HepG2 (cell line): ENCODE measurements at regions not wholly inside any gene's neighbourhood (a gene's known extent, or its start where the extent isn't known, plus 50 kb on each side); places are given as distances from the start of the nearest gene placed in this dataset.

Experiments
- ATAC-seq: fragments of 200-7000 bp; cut with Tn5 transposase; 3 replicates; pipeline ENCODE4 v1.9.1; 2020; ENCODE audit warnings: mild to moderate bottlenecking, moderate library complexity
- BruUV-seq: library from RNA; stranded (reverse); fragments of 400-500 nt; replicated peaks from 2 replicates; lab custom pipeline; 2021; lab: Mats Ljungman, UMichigan
- CTCF ChIA-PET: fragments of 300-600 bp; formaldehyde crosslinking; extraction: SDS; loops from one replicate; lab custom pipeline; 2021; ENCODE audit warnings: low total read pairs, inconsistent platforms, low intra/inter-chr PET ratio; lab: Yijun Ruan, JAX
- POLR2A ChIA-PET: fragments of 350-600 bp; sonication (Branson Sonifier 250); formaldehyde crosslinking; loops from one replicate; lab custom pipeline; 2020; ENCODE audit warnings: antibody characterized with exemption, inconsistent platforms; lab: Yijun Ruan, JAX
- DNase-seq: peaks from one replicate; pipeline ENCODE4 v3.0.0-alpha.2; 2015; ENCODE audit warnings: low spot score
- FAIRE-seq: peaks from 3 replicates; lab custom pipeline; 2011; peaks lifted over from hg19 to GRCh38; lab: Jason Lieb, UNC
- H2AFZ ChIP-seq: one replicate; pipeline ENCODE4 v1.6.1; 2011; ENCODE audit warnings: low read length, inconsistent platforms
- H3K27ac ChIP-seq: fragments of 300-600 bp; 3 replicates; pipeline ENCODE4 v1.8.0; 2011; ENCODE audit warnings: mixed run types, mild to moderate bottlenecking, mixed read lengths, low read length, inconsistent platforms; ENCODE audit not compliant: insufficient read depth; ENCODE audit errors: extremely low read length
- H3K27me3 ChIP-seq, 2 experiments: fragments of 200-600 bp in 1 of 2; 2 replicates in 1 of 2; 3 replicates in 1 of 2; pipeline versions ENCODE4 v1.6.0 to v1.8.0; 2011; ENCODE audit warnings: low read length in 2 of 2, mild to moderate bottlenecking in 2 of 2, moderate library complexity in 2 of 2, inconsistent platforms in 1 of 2; ENCODE audit not compliant: insufficient read depth in 2 of 2, control insufficient read depth in 1 of 2
- H3K36me3 ChIP-seq, 2 experiments: fragments of 200-600 bp in 1 of 2; replicated peaks in 1 of 2; 2 replicates in 1 of 2; 3 replicates in 1 of 2; pipeline versions ENCODE4 v1.5.1 to v1.8.0; 2011; ENCODE audit warnings: low read length in 2 of 2, inconsistent platforms in 1 of 2; ENCODE audit not compliant: insufficient read depth in 2 of 2, control insufficient read depth in 1 of 2
- H3K4me1 ChIP-seq: 2 replicates; pipeline ENCODE4 v1.5.1; 2012; ENCODE audit warnings: low read length, inconsistent platforms; ENCODE audit not compliant: insufficient read depth
- H3K4me2 ChIP-seq: 2 replicates; pipeline ENCODE4 v1.6.0; 2011; ENCODE audit warnings: low read depth, low read length, inconsistent platforms
- H3K4me3 ChIP-seq, 3 experiments: fragments of 200-600 bp in 1 of 3; sonication (generic), shearing (Covaris generic) in 1 of 3; replicated peaks in 1 of 3; 2 replicates each; pipeline ENCODE4 v1.5.1; 2011 to 2016; ENCODE audit warnings: low read length in 3 of 3, inconsistent platforms in 2 of 3, low read depth in 2 of 3, mild to moderate bottlenecking in 2 of 3, control low read depth in 1 of 3, mixed read lengths in 1 of 3; ENCODE audit not compliant: insufficient read depth in 1 of 3
- H3K79me2 ChIP-seq: one replicate; pipeline ENCODE4 v1.6.1; 2011; ENCODE audit warnings: low read length, inconsistent platforms; ENCODE audit not compliant: insufficient read depth
- H3K9ac ChIP-seq: 2 replicates; pipeline ENCODE4 v1.6.0; 2011; ENCODE audit warnings: mild to moderate bottlenecking, low read depth, low read length, inconsistent platforms; ENCODE audit not compliant: insufficient read depth
- H3K9me3 ChIP-seq: 2 replicates; pipeline ENCODE4 v1.5.1; 2012; ENCODE audit warnings: mild to moderate bottlenecking, low read length
- H4K20me1 ChIP-seq: 2 replicates; pipeline ENCODE4 v1.6.0; 2011; ENCODE audit warnings: inconsistent platforms, mild to moderate bottlenecking, low read length, moderate library complexity; ENCODE audit not compliant: insufficient read depth
- CHD2 ChIP-seq: IDR thresholded peaks from 2 replicates; pipeline ENCODE4 v1.6.1; 2011; ENCODE audit warnings: low read depth, low read length, improper control_type of control experiment
- GABPB1 ChIP-seq: IDR thresholded peaks from 2 replicates; pipeline ENCODE4 v1.6.1; 2016; ENCODE audit warnings: mild to moderate bottlenecking, missing genetic modification reagents, moderate library complexity, missing compliant biosample characterization
- HNF1B ChIP-seq: sonication (generic); formaldehyde crosslinking; IDR thresholded peaks from 2 replicates; pipeline ENCODE4 v1.5.1; 2020; ENCODE audit warnings: mild to moderate bottlenecking, moderate library complexity, missing genetic modification reagents
- JARID2 ChIP-seq: sonication (generic); formaldehyde crosslinking; IDR thresholded peaks from 2 replicates; pipeline ENCODE4 v1.8.1; 2023; ENCODE audit warnings: missing genetic modification reagents, inconsistent platforms; ENCODE audit not compliant: insufficient replicate concordance
- PTBP1 ChIP-seq: fragments of 200-400 bp; formaldehyde crosslinking; IDR thresholded peaks from 2 replicates; pipeline ENCODE4 v1.6.1; 2018; ENCODE audit warnings: low read length, low read depth; ENCODE audit not compliant: poor library complexity, severe bottlenecking
- SNAPC4 ChIP-seq: sonication (generic); formaldehyde crosslinking; IDR thresholded peaks from 2 replicates; pipeline ENCODE4 v1.4.0; 2020; ENCODE audit warnings: mild to moderate bottlenecking, missing genetic modification reagents
- SRSF9 ChIP-seq: fragments of 200-400 bp; formaldehyde crosslinking; IDR thresholded peaks from 2 replicates; pipeline ENCODE4 v1.6.1; 2018; ENCODE audit warnings: borderline replicate concordance, mild to moderate bottlenecking, low read depth, low read length; ENCODE audit not compliant: insufficient read depth, poor library complexity, severe bottlenecking
- ZFP36L2 ChIP-seq: sonication (generic); formaldehyde crosslinking; IDR thresholded peaks from 2 replicates; pipeline ENCODE4 v1.4.0; 2020; ENCODE audit warnings: missing genetic modification reagents
- ZNF124 ChIP-seq: sonication (generic); formaldehyde crosslinking; IDR thresholded peaks from 2 replicates; pipeline ENCODE4 v1.4.0; 2020; ENCODE audit warnings: missing genetic modification reagents
- ZNF205 ChIP-seq: IDR thresholded peaks from 2 replicates; pipeline ENCODE4 v1.6.1; 2018; ENCODE audit warnings: missing biosample characterization, missing genetic modification reagents
- ZNF710 ChIP-seq: sonication (generic); formaldehyde crosslinking; IDR thresholded peaks from 2 replicates; pipeline ENCODE4 v1.5.0; 2020; ENCODE audit warnings: mild to moderate bottlenecking, missing genetic modification reagents, borderline replicate concordance
- WGBS: methylation state at CpG from one replicate; pipeline ENCODE4 v1.1.6; 2017; ENCODE audit warnings: low lambda C conversion rate; 5-methylcytosine and 5-hydroxymethylcytosine counted together
- in situ Hi-C: cut with HindIII; loops from 2 replicates; pipeline ENCODE4 v1.10.0; 2017; ENCODE audit warnings: low pct_unique_long_range_greater_than_20kb; ENCODE audit not compliant: extremely low pct_ligation_motif_present
- intact Hi-C: fragments of 100-400 bp; cut with micrococcal nuclease; formaldehyde crosslinking; loops from one replicate; pipeline ENCODE4 v1.10.0; 2022; ENCODE audit not compliant: unreplicated experiment

- POLR2A ChIA-PET, result no interaction called here
- no peaks in the 10 kb centered on the region for H4K20me1 ChIP-seq
- H3K27me3 ChIP-seq, result no peaks in the 10 kb centered on the region
- DNase-seq (no peak), ATAC-seq (no peak), FAIRE-seq (no peak)
- no peak overlapping the region for H2AFZ ChIP-seq
- H3K9me3 ChIP-seq, result peaks cover 75% of the 10 kb centered on the region
- in situ Hi-C loops, result no loop called here
- H3K27ac ChIP-seq, result no peak overlapping the region
- no TSS peak for BruUV-seq
- no peak overlapping the region for H3K4me3 ChIP-seq
- H3K4me2 ChIP-seq, result no peak overlapping the region
- TF ChIP-seq HNF1B (no peak), ZFP36L2 (CRISPR knock-in tag) (no peak), ZNF124 (no peak), SRSF9 (no peak)
- TF ChIP-seq, all 625 proteins: peak for 0
- Histone ChIP-seq H3K79me2 (no peaks in the 10 kb centered on the region), H3K9ac (no peak overlapping the region), H3K4me1 (no peaks in the 10 kb centered on the region), H3K36me3 (no peaks in the 10 kb centered on the region)
- intact Hi-C loops, result no loop called here
- WGBS, result 3% methylated on average over 4 of the region's 4 CpGs
- CTCF ChIA-PET, result no interaction called here
Observed at GRCh38 chr7:8829100-8829499, 395.7 kb downstream of the NXPH1 start.

- under 1% methylated on average over 4 of the region's 4 CpGs for WGBS
- ChIA-PET CTCF (no interaction called here), POLR2A (no interaction called here)
- Histone ChIP-seq H3K79me2 (no peaks in the 10 kb centered on the region), H3K4me2 (no peak overlapping the region), H3K9me3 (peaks cover 82% of the 10 kb centered on the region), H3K9ac (no peak overlapping the region), H4K20me1 (no peaks in the 10 kb centered on the region), H2AFZ (no peak overlapping the region), H3K4me3 (no peak overlapping the region), H3K27ac (no peak overlapping the region), H3K27me3 (no peaks in the 10 kb centered on the region), H3K4me1 (no peaks in the 10 kb centered on the region), H3K36me3 (no peaks in the 10 kb centered on the region)
- intact Hi-C loops, result no loop called here
- in situ Hi-C loops, result no loop called here
- no TSS peak for BruUV-seq
- DNase-seq (no peak), FAIRE-seq (no peak), ATAC-seq (no peak)
- no peak for TF ChIP-seq CHD2
- TF ChIP-seq JARID2 (CRISPR knock-in tag), result no peak
- TF ChIP-seq GABPB1 (CRISPR knock-in tag), result no peak
- no peak for TF ChIP-seq PTBP1
- no peak for TF ChIP-seq ZNF710 (CRISPR knock-in tag)
- TF ChIP-seq ZNF205 (CRISPR knock-in tag), result no peak
- TF ChIP-seq SNAPC4 (CRISPR knock-in tag), result no peak
Observed at GRCh38 chr7:8831376-8831775, 398.0 kb downstream of the NXPH1 start.
